Glutamatergic neuron (in vitro differentiated cells): ENCODE measurements at regions not wholly inside any gene's neighbourhood (a gene's known extent, or its start where the extent isn't known, plus 50 kb on each side); places are given as distances from the start of the nearest gene placed in this dataset.

ENCODE experiments used
- DNase-seq: peaks from one replicate; pipeline ENCODE4 v3.0.0; 2022
- H3K27ac Mint-ChIP-seq: one replicate; pipeline ENCODE4 v1.8.0; 2020; ENCODE audit warnings: mild to moderate bottlenecking, mixed read lengths, inconsistent platforms; ENCODE audit not compliant: unreplicated experiment
- H3K27me3 Mint-ChIP-seq: one replicate; pipeline ENCODE4 v1.8.0; 2020; ENCODE audit warnings: mild to moderate bottlenecking, moderate library complexity, mixed read lengths, inconsistent platforms; ENCODE audit not compliant: unreplicated experiment
- H3K36me3 Mint-ChIP-seq: one replicate; pipeline ENCODE4 v1.8.0; 2020; ENCODE audit warnings: mild to moderate bottlenecking, mixed read lengths, inconsistent platforms; ENCODE audit not compliant: unreplicated experiment
- H3K4me1 Mint-ChIP-seq: one replicate; pipeline ENCODE4 v1.8.0; 2020; ENCODE audit warnings: mild to moderate bottlenecking, low read depth, mixed read lengths, inconsistent platforms; ENCODE audit not compliant: unreplicated experiment
- H3K4me3 Mint-ChIP-seq: one replicate; pipeline ENCODE4 v1.8.0; 2020; ENCODE audit warnings: mild to moderate bottlenecking, mixed read lengths, inconsistent platforms; ENCODE audit not compliant: unreplicated experiment
- H3K9me3 Mint-ChIP-seq: one replicate; pipeline ENCODE4 v1.8.0; 2020; ENCODE audit warnings: mild to moderate bottlenecking, moderate library complexity, mixed read lengths, inconsistent platforms; ENCODE audit not compliant: unreplicated experiment
- CTCF ChIP-seq: fragments of 200-600 bp; sonication (generic); IDR thresholded peaks from one replicate; pipeline ENCODE4 v1.5.0; 2021; ENCODE audit not compliant: partially characterized antibody, unreplicated experiment

GRCh38 chr20:48552550-48552949, 275.2 kb downstream of the PREX1 start:
- Mint-ChIP-seq H3K36me3 (no peaks in the 10 kb centered on the region), H3K27ac (no peak overlapping the region), H3K4me3 (no peak overlapping the region), H3K27me3 (peaks cover 6% of the 10 kb centered on the region), H3K9me3 (peaks cover 3% of the 10 kb centered on the region), H3K4me1 (peaks cover 15% of the 10 kb centered on the region)
- TF ChIP-seq CTCF = no peak
- no peak for DNase-seq

- peaks cover 3% of the 10 kb centered on the region for H3K9me3 Mint-ChIP-seq
- peaks cover 6% of the 10 kb centered on the region for H3K27me3 Mint-ChIP-seq
- peaks cover 5% of the 10 kb centered on the region for H3K4me1 Mint-ChIP-seq
- no peak for TF ChIP-seq CTCF
- DNase-seq = no peak
- no peaks in the 10 kb centered on the region for H3K36me3 Mint-ChIP-seq
- H3K4me3 Mint-ChIP-seq = no peak overlapping the region
- no peak overlapping the region for H3K27ac Mint-ChIP-seq
Observed at GRCh38 chr20:48550814-48551213, 277.0 kb downstream of the PREX1 start.

- Mint-ChIP-seq H3K27ac (no peak overlapping the region), H3K4me1 (peaks cover 10% of the 10 kb centered on the region)
- no peak for DNase-seq
Observed at GRCh38 chr20:48547664-48548063, 280.1 kb downstream of the PREX1 start.

GRCh38 chr20:48544402-48545339, 283.1 kb downstream of the PREX1 start:
- Mint-ChIP-seq H3K4me3 (no peak overlapping the region), H3K9me3 (peaks cover 9% of the 10 kb centered on the region), H3K4me1 (peaks cover 5% of the 10 kb centered on the region), H3K27ac (no peak overlapping the region), H3K36me3 (peaks cover 7% of the 10 kb centered on the region), H3K27me3 (peaks cover 6% of the 10 kb centered on the region)
- DNase-seq = no peak
- TF ChIP-seq CTCF = no peak

More at GRCh38 chr20:48547664-48548063, 280.1 kb downstream of the PREX1 start:
- Mint-ChIP-seq H3K9me3 (peaks cover 7% of the 10 kb centered on the region), H3K4me3 (no peak overlapping the region), H3K27me3 (peaks cover 12% of the 10 kb centered on the region), H3K36me3 (no peaks in the 10 kb centered on the region)
- TF ChIP-seq CTCF = no peak

GRCh38 chr20:48541581-48542071, 286.2 kb downstream of the PREX1 start:
- Mint-ChIP-seq H3K27me3 (peaks cover 8% of the 10 kb centered on the region), H3K9me3 (peaks cover 9% of the 10 kb centered on the region), H3K4me1 (peaks cover 5% of the 10 kb centered on the region), H3K36me3 (peaks cover 7% of the 10 kb centered on the region), H3K4me3 (no peak overlapping the region), H3K27ac (no peak overlapping the region)
- TF ChIP-seq CTCF = no peak
- no peak for DNase-seq
